Upper lobe of left lung (tissue), 4 donors: ENCODE measurements at regions not wholly inside any gene's neighbourhood (a gene's known extent, or its start where the extent isn't known, plus 50 kb on each side); places are given as distances from the start of the nearest gene placed in this dataset.

Experiments used
- POLR2A ChIP-seq, 4 donors: fragments of 450-650 bp; IDR thresholded peaks; one replicate each; pipeline ENCODE4 v1.5.1; 2016 to 2017; ENCODE audit warnings: antibody characterized with exemption in 4 of 4, mild to moderate bottlenecking in 2 of 4
- TF ChIP-seq, protein P1 (sequence below), 6 experiments: fragments of 450-650 bp in 4 of 6; fragments of 200-600 bp in 2 of 6; sonication (generic) in 2 of 6; IDR thresholded peaks; one replicate each; pipeline ENCODE4 v1.5.1; 2016 to 2019; ENCODE audit warnings: antibody characterized with exemption in 6 of 6

DNA sequence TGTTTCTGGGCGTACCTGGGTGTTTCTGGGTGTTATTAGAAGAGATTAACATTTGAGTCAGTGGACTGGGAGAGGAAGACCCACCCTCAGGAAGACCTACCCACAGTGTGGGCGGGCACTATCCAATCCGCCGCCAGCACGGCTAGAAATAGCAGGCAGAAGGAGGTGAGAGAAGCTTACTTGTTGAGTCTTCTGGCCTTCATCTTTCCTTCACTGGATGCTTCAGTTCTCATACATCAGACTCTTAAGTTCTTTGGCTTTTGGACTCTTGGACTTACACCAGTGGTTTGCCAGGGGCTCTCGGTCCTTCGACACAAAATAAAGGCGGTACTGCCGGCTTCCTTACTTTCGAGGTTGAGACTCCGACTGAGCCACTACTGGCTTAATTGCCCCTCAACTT is 654.6 kb upstream of the CADM2 start:
- no peak for TF ChIP-seq POLR2A (IDR thresholded peaks at IDR 0.05)
- TF ChIP-seq, protein P1, sequence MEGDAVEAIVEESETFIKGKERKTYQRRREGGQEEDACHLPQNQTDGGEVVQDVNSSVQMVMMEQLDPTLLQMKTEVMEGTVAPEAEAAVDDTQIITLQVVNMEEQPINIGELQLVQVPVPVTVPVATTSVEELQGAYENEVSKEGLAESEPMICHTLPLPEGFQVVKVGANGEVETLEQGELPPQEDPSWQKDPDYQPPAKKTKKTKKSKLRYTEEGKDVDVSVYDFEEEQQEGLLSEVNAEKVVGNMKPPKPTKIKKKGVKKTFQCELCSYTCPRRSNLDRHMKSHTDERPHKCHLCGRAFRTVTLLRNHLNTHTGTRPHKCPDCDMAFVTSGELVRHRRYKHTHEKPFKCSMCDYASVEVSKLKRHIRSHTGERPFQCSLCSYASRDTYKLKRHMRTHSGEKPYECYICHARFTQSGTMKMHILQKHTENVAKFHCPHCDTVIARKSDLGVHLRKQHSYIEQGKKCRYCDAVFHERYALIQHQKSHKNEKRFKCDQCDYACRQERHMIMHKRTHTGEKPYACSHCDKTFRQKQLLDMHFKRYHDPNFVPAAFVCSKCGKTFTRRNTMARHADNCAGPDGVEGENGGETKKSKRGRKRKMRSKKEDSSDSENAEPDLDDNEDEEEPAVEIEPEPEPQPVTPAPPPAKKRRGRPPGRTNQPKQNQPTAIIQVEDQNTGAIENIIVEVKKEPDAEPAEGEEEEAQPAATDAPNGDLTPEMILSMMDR (IDR thresholded peaks at IDR 0.05): no peak
